ENCODE measurements at regions not wholly inside any gene's neighbourhood (a gene's known extent, or its start where the extent isn't known, plus 50 kb on each side); places are given as distances from the start of the nearest gene placed in this dataset.
A peak's percentile ranks its signal among the peaks of the same experiment; 100 is the strongest.

GRCh38 chr2:134128746-134129145 lies 125.1 kb upstream of the MGAT5 start:
- H3K4me3 Mint-ChIP-seq = peak overlapping the region; percentile 9
- peaks cover 86% of the 10 kb centered on the region for H3K4me1 Mint-ChIP-seq
- peak; percentile 20 for ATAC-seq (ENCODE audit: low read depth)
- CTCF ChIA-PET = interaction anchor here (0.7 to 3.2 kb wide), 4 partner anchors 10 to 283 kb away, joined by 3 to 13 read pairs (median 8); no protein-coding TSS in a partner anchor
- H3K27ac Mint-ChIP-seq = peak overlapping the region; percentile 65
- H3K27me3 Mint-ChIP-seq = no peaks in the 10 kb centered on the region
- DNase-seq = no peak
- TF ChIP-seq CTCF (IDR thresholded peaks at IDR 0.05) = no peak
- POLR2A ChIA-PET = interaction anchor here (0.6 to 3.7 kb wide), 4 partner anchors 9 to 283 kb away, joined by 3 to 26 read pairs (median 8); no protein-coding TSS in a partner anchor
- H3K9me3 Mint-ChIP-seq = no peaks in the 10 kb centered on the region
- H3K36me3 Mint-ChIP-seq (ENCODE audit: low read depth) = peaks cover 27% of the 10 kb centered on the region
- intact Hi-C loops (cut with micrococcal nuclease) = loop anchor here (1.0 to 5.0 kb wide), 3 partner anchors 9 to 34 kb away; no protein-coding TSS in a partner anchor

GRCh38 chr2:134129900-134130537 lies 123.9 kb upstream of the MGAT5 start:
- Mint-ChIP-seq H3K4me1 (peaks cover 82% of the 10 kb centered on the region), H3K9me3 (no peaks in the 10 kb centered on the region), H3K4me3 (no peak overlapping the region), H3K36me3 (ENCODE audit: low read depth) (peaks cover 27% of the 10 kb centered on the region), H3K27me3 (no peaks in the 10 kb centered on the region), H3K27ac (peak overlapping the region; percentile 27)
- ATAC-seq (ENCODE audit: low read depth) = no peak
- intact Hi-C loops (cut with micrococcal nuclease) = loop anchor here (5.0 kb wide), 1 partner anchor 32 kb away; no protein-coding TSS in a partner anchor
- no peak for TF ChIP-seq CTCF (IDR thresholded peaks at IDR 0.05)
- DNase-seq = no peak
- POLR2A ChIA-PET = interaction anchor here (0.7 to 3.7 kb wide), 3 partner anchors 9 to 14 kb away, joined by 3 to 26 read pairs (median 4); no protein-coding TSS in a partner anchor
- CTCF ChIA-PET = interaction anchor here (1.0 kb wide), 1 partner anchor 10 kb away, joined by 3 read pairs; no protein-coding TSS in a partner anchor

GRCh38 chr2:134131681-134132489 lies 122.0 kb upstream of the MGAT5 start:
- intact Hi-C loops (cut with micrococcal nuclease) = loop anchor here (1.0 kb wide), 1 partner anchor 9 kb away; no protein-coding TSS in a partner anchor

GRCh38 chr2:134132490-134132857 lies 121.4 kb upstream of the MGAT5 start:
- no peaks in the 10 kb centered on the region for H3K27me3 Mint-ChIP-seq
- peak overlapping the region; percentile 8 for H3K27ac Mint-ChIP-seq
- no peak for DNase-seq
- intact Hi-C loops (cut with micrococcal nuclease) = loop anchor here (1.0 kb wide), 1 partner anchor 9 kb away; no protein-coding TSS in a partner anchor
- TF ChIP-seq CTCF (IDR thresholded peaks at IDR 0.05) = no peak
- no peak overlapping the region for H3K4me3 Mint-ChIP-seq
- ATAC-seq (ENCODE audit: low read depth) = no peak
- H3K9me3 Mint-ChIP-seq = no peaks in the 10 kb centered on the region
- ChIA-PET POLR2A (no interaction called here), CTCF (interaction anchor here (0.7 kb wide), 1 partner anchor 121 kb away, joined by 3 read pairs; the partner anchor contains the start of gene MGAT5)
- peaks cover 27% of the 10 kb centered on the region for H3K36me3 Mint-ChIP-seq (ENCODE audit: low read depth)
- peaks cover 80% of the 10 kb centered on the region for H3K4me1 Mint-ChIP-seq

More at GRCh38 chr2:134131681-134132489, 122.0 kb upstream of the MGAT5 start:
- TF ChIP-seq CTCF (IDR thresholded peaks at IDR 0.05) = no peak
- Mint-ChIP-seq H3K27ac (peak overlapping the region; percentile 41), H3K4me1 (peaks cover 80% of the 10 kb centered on the region), H3K36me3 (ENCODE audit: low read depth) (peaks cover 27% of the 10 kb centered on the region), H3K27me3 (no peaks in the 10 kb centered on the region), H3K4me3 (no peak overlapping the region), H3K9me3 (no peaks in the 10 kb centered on the region)
- ChIA-PET POLR2A (no interaction called here), CTCF (no interaction called here)
- DNase-seq = no peak
- ATAC-seq (ENCODE audit: low read depth) = no peak

All from activated B cell treated with CpG ODN at 0.5 μM for 24 hours (primary cell).